ENCODE measurements at regions not wholly inside any gene's neighbourhood (a gene's known extent, or its start where the extent isn't known, plus 50 kb on each side); places are given as distances from the start of the nearest gene placed in this dataset.

GRCh38 chr18:24993628-24994027 is 358.3 kb downstream of the ZNF521 start:
- DNase-seq = no peak

- DNase-seq = no peak
Observed at GRCh38 chr18:24995056-24995455, 356.9 kb downstream of the ZNF521 start.

GRCh38 chr18:24995755-24996154 is 356.2 kb downstream of the ZNF521 start:
- DNase-seq = no peak

GRCh38 chr18:24999650-25000267 is 352.2 kb downstream of the ZNF521 start:
- no peak for DNase-seq

- DNase-seq = no peak
Observed at GRCh38 chr18:25001803-25002202, 350.2 kb downstream of the ZNF521 start.

GRCh38 chr18:25005541-25006403 is 346.2 kb downstream of the ZNF521 start:
- no peak for DNase-seq

GRCh38 chr18:25010623-25011374 is 341.2 kb downstream of the ZNF521 start:
- no peak for DNase-seq

Data from CD4-positive, alpha-beta T cell treated with Interleukin-4 for 1 hour (primary cell).